VCaP (cell line): ENCODE measurements at regions not wholly inside any gene's neighbourhood (a gene's known extent, or its start where the extent isn't known, plus 50 kb on each side); places are given as distances from the start of the nearest gene placed in this dataset.

Experiments used
- H3K27ac ChIP-seq: fragments of 450-650 bp; 2 replicates; pipeline ENCODE4 v1.5.1; 2017
- TF ChIP-seq, protein P1 (sequence below): fragments of 450-650 bp; conservative IDR thresholded peaks from 2 replicates; pipeline ENCODE4 v1.5.1; 2017; ENCODE audit warnings: mild to moderate bottlenecking, moderate library complexity

DNA sequence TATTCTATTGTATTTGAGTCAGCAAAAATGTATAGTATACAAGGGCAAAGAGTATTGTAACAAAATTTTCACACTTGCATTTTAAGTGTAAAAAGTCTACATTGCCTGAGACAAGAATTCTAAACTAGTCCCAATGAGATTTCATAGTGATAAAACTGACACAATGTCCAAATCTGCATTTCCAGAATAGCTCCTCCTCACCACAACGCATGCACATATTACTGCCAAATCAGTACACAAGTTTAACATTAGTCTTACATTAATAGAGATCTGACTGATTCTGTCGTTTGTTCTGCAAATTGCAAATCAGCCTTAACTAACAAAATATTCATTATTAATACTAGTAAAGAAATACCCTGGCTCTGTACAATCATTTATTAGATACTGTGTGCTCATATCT is 222.2 kb upstream of the NEIL3 start:
- TF ChIP-seq, protein P1, sequence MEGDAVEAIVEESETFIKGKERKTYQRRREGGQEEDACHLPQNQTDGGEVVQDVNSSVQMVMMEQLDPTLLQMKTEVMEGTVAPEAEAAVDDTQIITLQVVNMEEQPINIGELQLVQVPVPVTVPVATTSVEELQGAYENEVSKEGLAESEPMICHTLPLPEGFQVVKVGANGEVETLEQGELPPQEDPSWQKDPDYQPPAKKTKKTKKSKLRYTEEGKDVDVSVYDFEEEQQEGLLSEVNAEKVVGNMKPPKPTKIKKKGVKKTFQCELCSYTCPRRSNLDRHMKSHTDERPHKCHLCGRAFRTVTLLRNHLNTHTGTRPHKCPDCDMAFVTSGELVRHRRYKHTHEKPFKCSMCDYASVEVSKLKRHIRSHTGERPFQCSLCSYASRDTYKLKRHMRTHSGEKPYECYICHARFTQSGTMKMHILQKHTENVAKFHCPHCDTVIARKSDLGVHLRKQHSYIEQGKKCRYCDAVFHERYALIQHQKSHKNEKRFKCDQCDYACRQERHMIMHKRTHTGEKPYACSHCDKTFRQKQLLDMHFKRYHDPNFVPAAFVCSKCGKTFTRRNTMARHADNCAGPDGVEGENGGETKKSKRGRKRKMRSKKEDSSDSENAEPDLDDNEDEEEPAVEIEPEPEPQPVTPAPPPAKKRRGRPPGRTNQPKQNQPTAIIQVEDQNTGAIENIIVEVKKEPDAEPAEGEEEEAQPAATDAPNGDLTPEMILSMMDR: no peak

DNA sequence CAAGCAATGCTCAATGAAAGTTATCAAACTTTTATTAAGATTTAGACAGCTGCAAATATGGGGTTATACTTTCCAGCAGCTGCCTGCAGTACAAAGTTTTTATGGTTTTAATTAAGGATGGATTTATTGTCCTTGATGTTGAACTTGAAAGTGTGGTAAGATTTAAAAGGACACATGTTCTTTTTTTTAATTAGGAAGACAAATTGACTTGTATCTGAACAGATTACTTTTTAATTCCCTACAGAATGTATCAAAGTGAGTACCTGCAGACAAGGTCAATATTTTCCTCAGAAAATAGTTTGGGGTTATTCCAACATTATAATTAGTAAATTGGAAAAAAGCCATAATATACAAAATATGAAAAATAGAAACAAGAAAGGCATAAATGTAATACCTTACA is 218.2 kb upstream of the NEIL3 start:
- no peak overlapping the region for H3K27ac ChIP-seq
- TF ChIP-seq, protein P1: no peak

More for the DNA sequence above, 222.2 kb upstream of the NEIL3 start:
- no peak overlapping the region for H3K27ac ChIP-seq

DNA sequence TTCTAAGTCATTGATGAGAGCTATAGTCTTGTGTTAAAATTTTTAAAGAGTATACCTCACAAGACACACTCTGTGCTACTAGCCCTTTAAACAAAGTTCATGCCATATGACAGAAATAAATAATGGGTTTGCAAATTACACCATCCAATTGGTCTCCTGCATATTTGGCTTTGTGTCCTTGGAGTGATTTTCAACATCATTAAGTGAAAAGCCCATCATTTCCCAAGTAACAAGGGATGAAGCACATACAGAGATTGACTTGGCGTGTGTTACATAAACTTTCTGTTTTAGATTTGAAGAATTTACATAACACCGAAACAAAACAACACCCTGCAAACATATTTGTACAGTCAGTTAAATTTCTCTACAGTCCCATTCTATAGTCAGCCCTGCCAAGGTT is 216.9 kb upstream of the NEIL3 start:
- TF ChIP-seq, protein P1: no peak
- H3K27ac ChIP-seq: no peak overlapping the region

DNA sequence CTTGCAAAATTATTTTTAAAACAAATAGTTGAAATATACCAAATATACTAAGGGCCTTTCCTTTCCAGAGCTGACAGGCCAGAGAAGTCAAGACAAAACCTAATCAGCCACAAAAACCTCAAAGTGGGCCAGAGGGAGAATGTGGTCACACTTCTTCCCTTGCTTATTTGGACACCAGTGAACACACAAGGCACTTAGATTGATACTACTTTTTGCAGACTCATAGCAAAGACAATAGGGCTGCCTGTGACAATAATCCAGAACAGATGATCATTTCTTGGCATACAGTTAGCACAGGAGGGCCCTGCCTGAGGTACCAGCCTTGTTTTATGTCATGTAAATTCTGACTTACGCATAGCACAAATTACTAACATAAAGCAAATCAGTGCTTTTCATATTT is 215.7 kb upstream of the NEIL3 start:
- TF ChIP-seq, protein P1: no peak
- H3K27ac ChIP-seq: no peak overlapping the region

DNA sequence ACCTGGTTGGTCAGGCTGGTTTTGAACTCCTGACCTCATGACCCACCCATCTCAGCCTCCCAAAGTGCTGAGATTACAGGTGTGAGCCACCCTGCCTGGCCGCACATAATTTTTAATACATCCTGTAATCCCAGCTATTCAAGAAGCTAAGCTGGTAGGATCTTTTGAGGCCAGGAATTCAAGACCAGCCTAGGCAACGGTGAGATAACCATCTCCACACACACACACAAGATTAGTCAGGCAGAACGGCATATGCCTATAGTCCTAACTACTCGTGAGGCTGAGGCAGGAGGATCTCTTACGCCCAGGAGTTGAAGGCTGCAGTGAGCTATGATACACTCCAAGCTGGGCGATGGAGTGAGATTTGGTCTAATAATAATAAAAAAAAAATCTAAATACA is 212.4 kb upstream of the NEIL3 start:
- TF ChIP-seq, protein P1: no peak
- no peak overlapping the region for H3K27ac ChIP-seq

DNA sequence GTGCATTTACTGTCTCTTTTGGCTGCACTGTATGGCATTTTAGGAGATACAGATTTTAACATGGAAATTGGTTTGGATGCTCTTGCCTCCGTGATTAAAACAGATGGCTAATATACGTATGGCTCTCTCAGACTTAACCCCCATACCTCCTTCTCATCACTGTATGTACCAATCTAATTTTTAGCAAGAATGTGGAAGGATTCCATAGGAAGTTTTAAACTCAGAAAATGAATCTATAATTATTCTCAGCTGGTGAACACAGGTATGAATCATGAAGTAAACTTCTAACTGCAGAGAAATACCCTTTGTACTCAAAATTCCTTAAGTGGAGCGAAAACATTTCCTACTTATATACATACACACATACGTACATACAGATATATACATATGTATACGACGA is 210.5 kb upstream of the NEIL3 start:
- TF ChIP-seq, protein P1: no peak

DNA sequence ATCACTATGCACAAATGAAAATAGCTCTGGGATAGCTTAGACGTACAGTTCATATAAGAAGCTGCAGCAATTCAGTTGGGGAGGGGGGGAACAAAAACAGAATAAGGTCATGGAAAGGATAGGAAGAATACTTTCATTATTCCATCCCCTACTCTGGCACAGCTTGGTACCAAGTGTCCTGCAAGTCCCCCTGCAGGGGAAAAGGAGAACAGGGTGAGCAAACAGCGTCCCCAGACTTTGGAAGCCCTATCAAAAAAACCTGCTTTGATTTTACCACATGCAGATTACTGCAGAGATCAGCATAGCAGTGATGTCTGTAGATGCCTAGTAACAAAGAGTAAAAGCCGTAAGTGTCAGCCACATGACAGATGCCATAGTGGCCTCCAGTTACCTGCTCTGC is 209.4 kb upstream of the NEIL3 start:
- TF ChIP-seq, protein P1: peak; percentile 35
- H3K27ac ChIP-seq: no peak overlapping the region

More for the DNA sequence above, 210.5 kb upstream of the NEIL3 start:
- H3K27ac ChIP-seq: no peak overlapping the region

DNA sequence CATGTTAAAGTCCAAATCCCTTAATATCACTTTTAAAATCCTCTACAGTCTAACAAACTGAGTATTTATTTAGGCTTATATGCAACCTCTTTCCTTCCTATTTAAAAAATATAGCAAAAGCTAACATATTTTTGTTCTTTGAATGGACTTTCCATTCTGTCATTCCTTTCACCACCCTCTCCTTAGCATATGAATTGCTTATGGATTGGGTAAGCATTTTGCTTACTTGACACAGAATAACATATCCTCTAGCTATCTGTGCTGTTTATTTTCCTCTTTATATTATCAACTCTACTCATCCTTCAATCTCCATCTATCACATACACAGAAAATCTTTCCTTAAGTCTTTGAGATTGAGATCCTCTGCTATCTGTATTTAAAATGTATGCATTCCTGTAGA is 206.1 kb upstream of the NEIL3 start:
- TF ChIP-seq, protein P1: no peak
- H3K27ac ChIP-seq: no peak overlapping the region
